Keratinocyte (primary cell): ENCODE measurements at regions not wholly inside any gene's neighbourhood (a gene's known extent, or its start where the extent isn't known, plus 50 kb on each side); places are given as distances from the start of the nearest gene placed in this dataset.

Experiments
- CTCF ChIP-seq, 3 experiments: IDR thresholded peaks in 1 of 3; conservative IDR thresholded peaks in 1 of 3; optimal IDR thresholded peaks in 1 of 3; 2 replicates in 2 of 3; 3 replicates in 1 of 3; pipeline versions ENCODE3 to v1.5.1; 2011; ENCODE audit warnings: low read length in 3 of 3, mild to moderate bottlenecking in 3 of 3, moderate library complexity in 2 of 3, control low read depth in 1 of 3, inconsistent platforms in 1 of 3; ENCODE audit not compliant: insufficient read depth in 2 of 3; ENCODE audit errors: extremely low read depth in 1 of 3
- EZH2 ChIP-seq: IDR thresholded peaks from one replicate; pipeline ENCODE4 v1.6.1; 2012; ENCODE audit warnings: inconsistent platforms, mild to moderate bottlenecking, low read length, moderate library complexity

- TF ChIP-seq EZH2 (no peak), CTCF (optimal IDR thresholded peaks at IDR 0.05 in 1 of 3, IDR thresholded peaks at IDR 0.05 in 1 of 3, conservative IDR thresholded peaks at IDR 0.05 in 1 of 3; ENCODE audit: extremely low read depth in 1 of 3, insufficient read depth in 2 of 3, low read length in 3 of 3) (no peak)
These were observed 107.1 kb upstream of the LINGO1 start for GRCh38 chr15:77739591-77740378.
